Neural cell (in vitro differentiated cells): ENCODE measurements at regions not wholly inside any gene's neighbourhood (a gene's known extent, or its start where the extent isn't known, plus 50 kb on each side); places are given as distances from the start of the nearest gene placed in this dataset.

Experiments
- H2AFZ ChIP-seq: fragments of 200-600, 300-800 bp; sonication (generic), shearing (Covaris generic); 2 replicates; pipeline ENCODE4 v1.6.0; 2014; ENCODE audit warnings: low read depth, mild to moderate bottlenecking, antibody characterized with exemption, low read length, moderate library complexity
- H3F3A ChIP-seq: fragments of 200-600 bp; shearing (Covaris generic); 2 replicates; pipeline ENCODE4 v1.6.1; 2016; ENCODE audit warnings: mild to moderate bottlenecking, moderate library complexity, mixed read lengths, antibody characterized with exemption, low read length; ENCODE audit not compliant: insufficient read depth, poor library complexity, severe bottlenecking
- H3K27ac ChIP-seq: fragments of 200-600, 300-800 bp; sonication (generic), shearing (Covaris generic); 2 replicates; pipeline ENCODE4 v1.5.1; 2014; ENCODE audit warnings: mild to moderate bottlenecking, low read length, moderate library complexity
- H3K27me3 ChIP-seq: fragments of 300-800, 200-600 bp; sonication (generic), shearing (Covaris generic); 2 replicates; pipeline ENCODE4 v1.6.0; 2014; ENCODE audit warnings: mild to moderate bottlenecking, low read depth, low read length, moderate library complexity; ENCODE audit not compliant: insufficient read depth
- H3K36me3 ChIP-seq: fragments of 300-800, 200-600 bp; sonication (generic), shearing (Covaris generic); 2 replicates; pipeline ENCODE4 v1.5.1; 2014; ENCODE audit warnings: mild to moderate bottlenecking, antibody characterized with exemption, low read length, moderate library complexity; ENCODE audit not compliant: insufficient read depth
- H3K4me2 ChIP-seq: fragments of 300-800, 200-600 bp; sonication (generic), shearing (Covaris generic); 2 replicates; pipeline ENCODE4 v1.6.0; 2014; ENCODE audit warnings: mild to moderate bottlenecking, low read length
- H3K4me3 ChIP-seq: fragments of 300-800, 200-600 bp; sonication (generic), shearing (Covaris generic); 2 replicates; pipeline ENCODE4 v1.5.1; 2014; ENCODE audit warnings: mild to moderate bottlenecking, low read length, moderate library complexity
- H3K79me2 ChIP-seq: fragments of 200-600 bp; shearing (Covaris generic); replicated peaks from 2 replicates; pipeline ENCODE4 v1.6.0; 2014; ENCODE audit warnings: mild to moderate bottlenecking, low read length, moderate library complexity; ENCODE audit not compliant: insufficient read depth
- H3K9ac ChIP-seq: fragments of 300-800, 200-600 bp; sonication (generic), shearing (Covaris generic); 2 replicates; pipeline ENCODE4 v1.6.1; 2016; ENCODE audit warnings: mild to moderate bottlenecking, low read length, mixed read lengths
- H3K9me2 ChIP-seq: fragments of 200-600 bp; shearing (Covaris generic); 2 replicates; pipeline ENCODE4 v1.6.1; 2016; ENCODE audit warnings: mild to moderate bottlenecking, low read length, mixed read lengths; ENCODE audit not compliant: insufficient read depth
- H3K9me3 ChIP-seq: fragments of 200-600, 300-800 bp; sonication (generic), shearing (Covaris generic); 2 replicates; pipeline ENCODE4 v1.6.1; 2016; ENCODE audit warnings: mild to moderate bottlenecking, mixed run types, low read length, moderate library complexity, mixed read lengths
- H4K20me1 ChIP-seq: fragments of 200-600 bp; shearing (Covaris generic); 2 replicates; pipeline ENCODE4 v1.6.1; 2016; ENCODE audit warnings: mild to moderate bottlenecking, mixed run types; ENCODE audit not compliant: insufficient read depth
- EP300 ChIP-seq: fragments of 450-650 bp; conservative IDR thresholded peaks from 2 replicates; pipeline ENCODE4 v1.6.1; 2014; ENCODE audit warnings: antibody characterized with exemption, mild to moderate bottlenecking, moderate library complexity; ENCODE audit not compliant: poor library complexity, severe bottlenecking
- EZH2 ChIP-seq: fragments of 200-600, 300-800 bp; shearing (Covaris generic), sonication (generic); IDR thresholded peaks from 2 replicates; pipeline ENCODE4 v1.6.1; 2014; ENCODE audit warnings: antibody characterized with exemption, low read length, borderline replicate concordance, mild to moderate bottlenecking; ENCODE audit not compliant: insufficient read depth, poor library complexity, severe bottlenecking
- MXI1 ChIP-seq: fragments of 450-650 bp; conservative IDR thresholded peaks from 2 replicates; pipeline ENCODE4 v1.6.1; 2014; ENCODE audit warnings: antibody characterized with exemption, mild to moderate bottlenecking; ENCODE audit not compliant: poor library complexity, severe bottlenecking
- POLR2AphosphoS5 ChIP-seq: IDR thresholded peaks from 2 replicates; pipeline ENCODE4 v1.6.1; 2012
- RAD21 ChIP-seq: fragments of 450-650 bp; conservative IDR thresholded peaks from 2 replicates; pipeline ENCODE4 v1.6.1; 2014; ENCODE audit warnings: antibody characterized with exemption, mild to moderate bottlenecking, moderate library complexity
- REST ChIP-seq: IDR thresholded peaks from 2 replicates; pipeline ENCODE4 v1.6.1; 2012; ENCODE audit warnings: borderline replicate concordance
- SMC3 ChIP-seq: fragments of 450-650 bp; conservative IDR thresholded peaks from 2 replicates; pipeline ENCODE4 v1.6.1; 2014; ENCODE audit warnings: antibody characterized with exemption, mild to moderate bottlenecking, moderate library complexity; ENCODE audit not compliant: poor library complexity
- TAF1 ChIP-seq: IDR thresholded peaks from 2 replicates; pipeline ENCODE4 v1.6.1; 2012; ENCODE audit warnings: low read depth
- TF ChIP-seq, protein P1 (sequence below): fragments of 450-650 bp; IDR thresholded peaks from 2 replicates; pipeline ENCODE4 v1.5.1; 2014; ENCODE audit warnings: antibody characterized with exemption, mild to moderate bottlenecking, moderate library complexity; ENCODE audit not compliant: poor library complexity, severe bottlenecking

DNA sequence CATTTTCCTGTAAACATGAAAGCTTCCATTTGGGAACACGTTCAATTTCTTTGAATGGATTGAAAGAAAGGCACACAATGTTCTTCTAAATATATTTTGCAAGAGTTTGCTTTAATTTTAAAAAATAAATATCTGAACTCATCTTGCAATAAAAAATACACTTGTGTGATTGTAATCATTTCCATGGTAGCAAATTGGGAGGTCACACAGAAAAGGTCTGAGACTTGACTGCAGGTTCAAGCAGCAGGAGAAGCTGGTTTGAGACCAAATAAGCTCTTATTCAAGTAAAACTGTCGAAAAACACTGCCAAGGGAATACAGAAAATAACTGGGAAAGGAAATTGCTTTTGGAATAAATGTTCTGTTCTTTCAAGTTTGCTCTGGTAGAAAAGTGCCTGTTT, 498.9 kb downstream of the ADGRL2 start:
- H3K4me3 ChIP-seq, result no peak overlapping the region
- H4K20me1 ChIP-seq, result no peaks in the 10 kb centered on the region
- no peaks in the 10 kb centered on the region for H3F3A ChIP-seq
- H3K27ac ChIP-seq, result no peak overlapping the region
- H2AFZ ChIP-seq, result no peak overlapping the region
- no peak for TF ChIP-seq MXI1
- TF ChIP-seq TAF1, result no peak
- TF ChIP-seq, protein P1, sequence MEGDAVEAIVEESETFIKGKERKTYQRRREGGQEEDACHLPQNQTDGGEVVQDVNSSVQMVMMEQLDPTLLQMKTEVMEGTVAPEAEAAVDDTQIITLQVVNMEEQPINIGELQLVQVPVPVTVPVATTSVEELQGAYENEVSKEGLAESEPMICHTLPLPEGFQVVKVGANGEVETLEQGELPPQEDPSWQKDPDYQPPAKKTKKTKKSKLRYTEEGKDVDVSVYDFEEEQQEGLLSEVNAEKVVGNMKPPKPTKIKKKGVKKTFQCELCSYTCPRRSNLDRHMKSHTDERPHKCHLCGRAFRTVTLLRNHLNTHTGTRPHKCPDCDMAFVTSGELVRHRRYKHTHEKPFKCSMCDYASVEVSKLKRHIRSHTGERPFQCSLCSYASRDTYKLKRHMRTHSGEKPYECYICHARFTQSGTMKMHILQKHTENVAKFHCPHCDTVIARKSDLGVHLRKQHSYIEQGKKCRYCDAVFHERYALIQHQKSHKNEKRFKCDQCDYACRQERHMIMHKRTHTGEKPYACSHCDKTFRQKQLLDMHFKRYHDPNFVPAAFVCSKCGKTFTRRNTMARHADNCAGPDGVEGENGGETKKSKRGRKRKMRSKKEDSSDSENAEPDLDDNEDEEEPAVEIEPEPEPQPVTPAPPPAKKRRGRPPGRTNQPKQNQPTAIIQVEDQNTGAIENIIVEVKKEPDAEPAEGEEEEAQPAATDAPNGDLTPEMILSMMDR, result no peak
- no peak for TF ChIP-seq EZH2
- TF ChIP-seq SMC3, result no peak
- TF ChIP-seq EP300, result no peak
- TF ChIP-seq REST, result no peak
- TF ChIP-seq RAD21, result no peak
- TF ChIP-seq POLR2AphosphoS5, result no peak
- no peaks in the 10 kb centered on the region for H3K36me3 ChIP-seq
- no peak overlapping the region for H3K4me2 ChIP-seq
- no peaks in the 10 kb centered on the region for H3K9me3 ChIP-seq
- H3K9ac ChIP-seq, result no peak overlapping the region
- H3K27me3 ChIP-seq, result no peaks in the 10 kb centered on the region
- no peaks in the 10 kb centered on the region for H3K9me2 ChIP-seq
- no peaks in the 10 kb centered on the region for H3K79me2 ChIP-seq

- H3K9ac ChIP-seq, result no peak overlapping the region
- no peak overlapping the region for H2AFZ ChIP-seq
- no peaks in the 10 kb centered on the region for H3K36me3 ChIP-seq
- TF ChIP-seq EP300 (no peak), REST (no peak), EZH2 (no peak), POLR2AphosphoS5 (no peak), SMC3 (no peak), RAD21 (no peak), MXI1 (no peak), TAF1 (no peak)
- TF ChIP-seq, protein P1, result no peak
- no peak overlapping the region for H3K27ac ChIP-seq
- no peaks in the 10 kb centered on the region for H3K27me3 ChIP-seq
- no peaks in the 10 kb centered on the region for H3F3A ChIP-seq
- H3K9me2 ChIP-seq, result no peaks in the 10 kb centered on the region
- no peak overlapping the region for H3K4me3 ChIP-seq
- H3K9me3 ChIP-seq, result no peaks in the 10 kb centered on the region
- no peaks in the 10 kb centered on the region for H3K79me2 ChIP-seq
- H3K4me2 ChIP-seq, result no peak overlapping the region
- H4K20me1 ChIP-seq, result no peaks in the 10 kb centered on the region
Observed at GRCh38 chr1:82299056-82299455, 498.3 kb downstream of the ADGRL2 start.
